ENCODE measurements at regions not wholly inside any gene's neighbourhood (a gene's known extent, or its start where the extent isn't known, plus 50 kb on each side); places are given as distances from the start of the nearest gene placed in this dataset.

GRCh38 chr16:82567175-82567574 is 59.6 kb upstream of the CDH13 start:
- DNase-seq (ENCODE audit: low read depth): no peak
- no peak for TF ChIP-seq CTCF (IDR thresholded peaks at IDR 0.05; ENCODE audit: low read depth, low read length, missing control alignments)
- no peak overlapping the region for H3K4me3 ChIP-seq (ENCODE audit: low read depth, low read length)

GRCh38 chr16:82563401-82563800 is 63.4 kb upstream of the CDH13 start:
- no peak for DNase-seq (ENCODE audit: low read depth)
- TF ChIP-seq CTCF (IDR thresholded peaks at IDR 0.05; ENCODE audit: low read depth, low read length, missing control alignments): no peak

GRCh38 chr16:82562183-82562683 is 64.5 kb upstream of the CDH13 start:
- no peak for TF ChIP-seq CTCF (IDR thresholded peaks at IDR 0.05; ENCODE audit: low read depth, low read length, missing control alignments)
- H3K4me3 ChIP-seq (ENCODE audit: low read depth, low read length): no peak overlapping the region
- no peak for DNase-seq (ENCODE audit: low read depth)

More at GRCh38 chr16:82563401-82563800, 63.4 kb upstream of the CDH13 start:
- H3K4me3 ChIP-seq (ENCODE audit: low read depth, low read length): no peak overlapping the region

GRCh38 chr16:82560805-82561325 is 65.9 kb upstream of the CDH13 start:
- no peak for DNase-seq (ENCODE audit: low read depth)
- no peak for TF ChIP-seq CTCF (IDR thresholded peaks at IDR 0.05; ENCODE audit: low read depth, low read length, missing control alignments)
- H3K4me3 ChIP-seq (ENCODE audit: low read depth, low read length): no peak overlapping the region

- no peak for DNase-seq (ENCODE audit: low read depth)
- H3K4me3 ChIP-seq (ENCODE audit: low read depth, low read length): no peak overlapping the region
- TF ChIP-seq CTCF (IDR thresholded peaks at IDR 0.05; ENCODE audit: low read depth, low read length, missing control alignments): no peak
Observed at GRCh38 chr16:82544378-82545160, 82.2 kb upstream of the CDH13 start.

- DNase-seq (ENCODE audit: low read depth): no peak
- H3K4me3 ChIP-seq (ENCODE audit: low read depth, low read length): no peak overlapping the region
- TF ChIP-seq CTCF (IDR thresholded peaks at IDR 0.05; ENCODE audit: low read depth, low read length, missing control alignments): no peak
Observed at GRCh38 chr16:82542714-82543113, 84.1 kb upstream of the CDH13 start.
